Caco-2 (cell line): ENCODE measurements at regions not wholly inside any gene's neighbourhood (a gene's known extent, or its start where the extent isn't known, plus 50 kb on each side); places are given as distances from the start of the nearest gene placed in this dataset.
"Not testable (repeated sequence)": the region's sequence is repeated elsewhere in the genome, so short reads cannot be mapped to it uniquely, and the experiment has no call there.

ENCODE experiments used
- BruUV-seq: library from RNA; stranded (reverse); fragments of 400-500 nt; replicated peaks from 2 replicates; lab custom pipeline; 2021; lab: Mats Ljungman, UMichigan
- CTCF ChIA-PET: fragments of 300-600 bp; sonication (Branson Sonifier 250); formaldehyde crosslinking; loops from one replicate; lab custom pipeline; 2022; ENCODE audit warnings: antibody characterized with exemption; lab: Charles Lee
- POLR2A ChIA-PET: fragments of 300-600 bp; sonication (Branson Sonifier 250); formaldehyde crosslinking; loops from one replicate; lab custom pipeline; 2022; ENCODE audit warnings: antibody characterized with exemption; lab: Charles Lee
- DNase-seq, 2 experiments: peaks; one replicate each; pipeline versions ENCODE4 v3.0.0 to v3.0.0-alpha.2; 2020 to 2022
- H3K27me3 ChIP-seq: replicated peaks from 2 replicates; pipeline ENCODE4 v1.6.0; 2011; ENCODE audit warnings: low read length; ENCODE audit not compliant: control insufficient read depth, insufficient read depth
- H3K36me3 ChIP-seq: 2 replicates; pipeline ENCODE4 v1.5.1; 2011; ENCODE audit warnings: low read length; ENCODE audit not compliant: control insufficient read depth, insufficient read depth
- H3K4me1 ChIP-seq: fragments of 250-450 bp; sonication (Bioruptor Pico); 2 replicates; pipeline ENCODE4 v1.5.1; 2020; ENCODE audit warnings: mild to moderate bottlenecking
- H3K4me3 ChIP-seq: 2 replicates; pipeline ENCODE4 v1.5.1; 2011; ENCODE audit warnings: low read depth, mild to moderate bottlenecking, control low read depth, low read length
- H3K9me3 ChIP-seq: fragments of 250-450 bp; sonication (Bioruptor Pico); 2 replicates; pipeline ENCODE4 v1.5.1; 2020; ENCODE audit warnings: mild to moderate bottlenecking, moderate library complexity
- H3K27ac Mint-ChIP-seq: one replicate; pipeline ENCODE4 v1.8.0; 2022; ENCODE audit warnings: mixed read lengths; ENCODE audit not compliant: unreplicated experiment
- H3K27me3 Mint-ChIP-seq: one replicate; pipeline ENCODE4 v1.8.0; 2022; ENCODE audit warnings: mixed read lengths; ENCODE audit not compliant: insufficient read depth, unreplicated experiment
- H3K36me3 Mint-ChIP-seq: one replicate; pipeline ENCODE4 v1.8.0; 2022; ENCODE audit warnings: mild to moderate bottlenecking, mixed read lengths; ENCODE audit not compliant: insufficient read depth, unreplicated experiment
- H3K4me1 Mint-ChIP-seq: one replicate; pipeline ENCODE4 v1.8.0; 2022; ENCODE audit warnings: low read depth, mixed read lengths; ENCODE audit not compliant: unreplicated experiment
- H3K4me3 Mint-ChIP-seq: one replicate; pipeline ENCODE4 v1.8.0; 2022; ENCODE audit warnings: mild to moderate bottlenecking, moderate library complexity, mixed read lengths; ENCODE audit not compliant: unreplicated experiment
- H3K9me3 Mint-ChIP-seq: one replicate; pipeline ENCODE4 v1.8.0; 2022; ENCODE audit warnings: mixed read lengths; ENCODE audit not compliant: unreplicated experiment
- CTCF ChIP-seq, 2 experiments: fragments of 200-600 bp in 1 of 2; IDR thresholded peaks; 1 replicate in 1 of 2; 2 replicates in 1 of 2; pipeline versions ENCODE4 v1.5.1 to v1.8.0; 2011 to 2022; ENCODE audit warnings: antibody characterized with exemption in 1 of 2, control low read depth in 1 of 2, inconsistent platforms in 1 of 2, low read depth in 1 of 2, low read length in 1 of 2, mild to moderate bottlenecking in 1 of 2, moderate library complexity in 1 of 2; ENCODE audit not compliant: insufficient read depth in 1 of 2, severe bottlenecking in 1 of 2, unreplicated experiment in 1 of 2
- intact Hi-C: fragments of 100-400 bp; cut with micrococcal nuclease; formaldehyde crosslinking; loops from one replicate; pipeline ENCODE4 v1.10.0; 2022; ENCODE audit not compliant: unreplicated experiment

GRCh38 chr5:12614608-12615007 lies 710.4 kb upstream of the CTNND2 start:
- H3K9me3 ChIP-seq = no peaks in the 10 kb centered on the region
- ChIA-PET POLR2A (no interaction called here), CTCF (no interaction called here)
- Mint-ChIP-seq H3K36me3 (no peaks in the 10 kb centered on the region), H3K4me1 (no peaks in the 10 kb centered on the region), H3K4me3 (no peak overlapping the region), H3K27me3 (peaks cover 4% of the 10 kb centered on the region), H3K27ac (no peak overlapping the region), H3K9me3 (peaks cover 8% of the 10 kb centered on the region)
- H3K4me1 ChIP-seq = no peaks in the 10 kb centered on the region
- TF ChIP-seq CTCF (IDR thresholded peaks at IDR 0.05; ENCODE audit: insufficient read depth in 1 of 2, low read depth in 1 of 2, low read length in 1 of 2, severe bottlenecking in 1 of 2, unreplicated experiment in 1 of 2) = no peak
- intact Hi-C loops = no loop called here
- H3K27me3 ChIP-seq = no peaks in the 10 kb centered on the region
- BruUV-seq = no TSS peak
- no peaks in the 10 kb centered on the region for H3K36me3 ChIP-seq
- no peak for DNase-seq
- no peak overlapping the region for H3K4me3 ChIP-seq

GRCh38 chr5:12611132-12611531 lies 706.9 kb upstream of the CTNND2 start:
- Mint-ChIP-seq H3K4me3 (no peak overlapping the region), H3K9me3 (no peaks in the 10 kb centered on the region), H3K27me3 (peaks cover 4% of the 10 kb centered on the region), H3K27ac (no peak overlapping the region), H3K4me1 (no peaks in the 10 kb centered on the region), H3K36me3 (no peaks in the 10 kb centered on the region)
- no peaks in the 10 kb centered on the region for H3K36me3 ChIP-seq
- H3K4me3 ChIP-seq = no peak overlapping the region
- BruUV-seq = no TSS peak
- TF ChIP-seq CTCF (IDR thresholded peaks at IDR 0.05; ENCODE audit: insufficient read depth in 1 of 2, low read depth in 1 of 2, low read length in 1 of 2, severe bottlenecking in 1 of 2, unreplicated experiment in 1 of 2) = no peak
- no peaks in the 10 kb centered on the region for H3K27me3 ChIP-seq
- ChIA-PET POLR2A (no interaction called here), CTCF (no interaction called here)
- H3K9me3 ChIP-seq = no peaks in the 10 kb centered on the region
- H3K4me1 ChIP-seq = no peaks in the 10 kb centered on the region
- intact Hi-C loops = no loop called here
- no peak for DNase-seq

GRCh38 chr5:12607817-12608216 lies 703.6 kb upstream of the CTNND2 start:
- intact Hi-C loops, H3K36me3 Mint-ChIP-seq, BruUV-seq, H3K27me3 ChIP-seq, H3K9me3 ChIP-seq, DNase-seq, H3K27me3 Mint-ChIP-seq, H3K9me3 Mint-ChIP-seq, POLR2A ChIA-PET, H3K4me1 ChIP-seq, H3K27ac Mint-ChIP-seq, CTCF ChIA-PET, H3K4me3 Mint-ChIP-seq, H3K4me3 ChIP-seq, H3K4me1 Mint-ChIP-seq, H3K36me3 ChIP-seq: not testable (repeated sequence)

- Mint-ChIP-seq H3K4me1 (no peaks in the 10 kb centered on the region), H3K9me3 (no peaks in the 10 kb centered on the region), H3K27me3 (no peaks in the 10 kb centered on the region), H3K36me3 (no peaks in the 10 kb centered on the region), H3K27ac (no peak overlapping the region), H3K4me3 (no peak overlapping the region)
- POLR2A ChIA-PET = no interaction called here
- no TSS peak for BruUV-seq
- Histone ChIP-seq H3K4me1 (no peaks in the 10 kb centered on the region), H3K9me3 (no peaks in the 10 kb centered on the region), H3K27me3 (no peaks in the 10 kb centered on the region; the same call in 1 of the 2 replicates), H3K4me3 (no peak overlapping the region), H3K36me3 (no peaks in the 10 kb centered on the region)
- DNase-seq = no peak
- no peak for TF ChIP-seq CTCF (IDR thresholded peaks at IDR 0.05; ENCODE audit: insufficient read depth in 1 of 2, low read depth in 1 of 2, low read length in 1 of 2, severe bottlenecking in 1 of 2, unreplicated experiment in 1 of 2)
- CTCF ChIA-PET = no interaction called here
- intact Hi-C loops = no loop called here
These were observed 688.0 kb upstream of the CTNND2 start for GRCh38 chr5:12592228-12592627.
